ENCODE measurements at regions not wholly inside any gene's neighbourhood (a gene's known extent, or its start where the extent isn't known, plus 50 kb on each side); places are given as distances from the start of the nearest gene placed in this dataset.

GRCh38 chr3:95595416-95596075 is 1218.8 kb upstream of the EPHA6 start:
- DNase-seq (ENCODE audit: extremely low spot score): no peak
- H3K9me3 ChIP-seq: peaks cover 0 to 4% (median 0%) of the 10 kb centered on the region in 4 donors
- intact Hi-C loops (cut with DNase I): no loop called here
- no peaks in the 10 kb centered on the region for H3K4me1 ChIP-seq
- TF ChIP-seq CTCF (IDR thresholded peaks at IDR 0.05): no peak
- no peak for TF ChIP-seq POLR2A (IDR thresholded peaks at IDR 0.05; ENCODE audit: low read depth)
- no peak for TF ChIP-seq POLR2AphosphoS5 (IDR thresholded peaks at IDR 0.05)
- TF ChIP-seq EP300 (IDR thresholded peaks at IDR 0.05): no peak
- H3K27me3 ChIP-seq: no peaks in the 10 kb centered on the region
- no peak overlapping the region for H3K4me3 ChIP-seq
- 100% methylated on average over 4 of the region's 26 CpGs for WGBS
- H3K36me3 ChIP-seq: no peaks in the 10 kb centered on the region
- no peak overlapping the region for H3K27ac ChIP-seq (replicated peaks in 1 of 4)

- intact Hi-C loops (cut with DNase I): no loop called here
- no peak for DNase-seq (ENCODE audit: extremely low spot score)
- H3K4me3 ChIP-seq: no peak overlapping the region
- WGBS: 62% methylated on average over 1 of the region's 1 CpG
- H3K4me1 ChIP-seq: no peaks in the 10 kb centered on the region
- TF ChIP-seq POLR2A (IDR thresholded peaks at IDR 0.05; ENCODE audit: low read depth) (no peak), POLR2AphosphoS5 (IDR thresholded peaks at IDR 0.05) (no peak), CTCF (IDR thresholded peaks at IDR 0.05) (no peak), EP300 (IDR thresholded peaks at IDR 0.05) (no peak)
- H3K27me3 ChIP-seq: no peaks in the 10 kb centered on the region
- peaks cover 0 to 13% (median 10%) of the 10 kb centered on the region in 4 donors for H3K9me3 ChIP-seq
- H3K27ac ChIP-seq (replicated peaks in 1 of 4): no peak overlapping the region
- no peaks in the 10 kb centered on the region for H3K36me3 ChIP-seq
Observed at GRCh38 chr3:95607926-95608325, 1206.5 kb upstream of the EPHA6 start.

DNA sequence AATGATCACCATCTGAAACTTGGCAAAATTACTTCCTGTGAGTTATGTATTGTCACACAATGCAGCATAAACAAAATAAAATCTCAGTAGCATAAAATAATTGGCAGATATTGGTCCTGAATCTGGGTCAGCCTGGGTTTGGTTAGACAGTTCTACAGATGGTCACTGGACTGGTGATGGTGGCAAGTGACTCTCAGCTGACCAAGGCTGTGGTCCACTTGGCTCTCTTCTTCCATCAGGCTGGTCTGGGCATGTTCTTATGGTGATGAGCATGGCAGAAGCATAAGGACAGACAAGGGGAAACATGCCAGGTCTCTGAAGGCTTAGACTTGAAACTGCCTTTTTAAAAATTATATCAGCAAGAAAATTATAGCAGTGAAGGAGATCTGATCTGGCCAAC is 1205.0 kb upstream of the EPHA6 start:
- DNase-seq (ENCODE audit: extremely low spot score): no peak
- no peak for TF ChIP-seq EP300 (IDR thresholded peaks at IDR 0.05)
- no peak for TF ChIP-seq CTCF (IDR thresholded peaks at IDR 0.05)
- TF ChIP-seq POLR2AphosphoS5 (IDR thresholded peaks at IDR 0.05): no peak
- no peak for TF ChIP-seq POLR2A (IDR thresholded peaks at IDR 0.05; ENCODE audit: low read depth)
- H3K27ac ChIP-seq (replicated peaks in 1 of 4): no peak overlapping the region
- intact Hi-C loops (cut with DNase I): no loop called here
- H3K27me3 ChIP-seq: no peaks in the 10 kb centered on the region
- peaks cover 0 to 13% (median 10%) of the 10 kb centered on the region in 4 donors for H3K9me3 ChIP-seq
- H3K36me3 ChIP-seq: no peaks in the 10 kb centered on the region
- no peak overlapping the region for H3K4me3 ChIP-seq
- no peaks in the 10 kb centered on the region for H3K4me1 ChIP-seq

GRCh38 chr3:95612611-95613010 is 1201.8 kb upstream of the EPHA6 start:
- Histone ChIP-seq H3K36me3 (no peaks in the 10 kb centered on the region), H3K4me3 (no peak overlapping the region), H3K9me3 (peaks cover 0 to 7% (median 6%) of the 10 kb centered on the region in 4 donors), H3K27me3 (no peaks in the 10 kb centered on the region), H3K27ac (replicated peaks in 1 of 4) (no peak overlapping the region), H3K4me1 (no peaks in the 10 kb centered on the region)
- intact Hi-C loops (cut with DNase I): no loop called here
- TF ChIP-seq CTCF (IDR thresholded peaks at IDR 0.05): no peak
- no peak for TF ChIP-seq POLR2A (IDR thresholded peaks at IDR 0.05; ENCODE audit: low read depth)
- no peak for TF ChIP-seq EP300 (IDR thresholded peaks at IDR 0.05)
- no peak for TF ChIP-seq POLR2AphosphoS5 (IDR thresholded peaks at IDR 0.05)
- DNase-seq (ENCODE audit: extremely low spot score): no peak

- Histone ChIP-seq H3K9me3 (no peaks in the 10 kb centered on the region), H3K36me3 (no peaks in the 10 kb centered on the region), H3K27me3 (no peaks in the 10 kb centered on the region), H3K27ac (replicated peaks in 1 of 4) (no peak overlapping the region), H3K4me1 (no peaks in the 10 kb centered on the region), H3K4me3 (no peak overlapping the region)
- intact Hi-C loops (cut with DNase I): no loop called here
- TF ChIP-seq EP300 (IDR thresholded peaks at IDR 0.05): no peak
- no peak for TF ChIP-seq POLR2AphosphoS5 (IDR thresholded peaks at IDR 0.05)
- TF ChIP-seq POLR2A (IDR thresholded peaks at IDR 0.05; ENCODE audit: low read depth): no peak
- TF ChIP-seq CTCF (IDR thresholded peaks at IDR 0.05): no peak
- DNase-seq (ENCODE audit: extremely low spot score): no peak
- WGBS: 90% methylated on average over 1 of the region's 1 CpG
Observed at GRCh38 chr3:95613993-95614392, 1200.4 kb upstream of the EPHA6 start.
